Effector CD4-positive, alpha-beta T cell (primary cell): ENCODE measurements at regions not wholly inside any gene's neighbourhood (a gene's known extent, or its start where the extent isn't known, plus 50 kb on each side); places are given as distances from the start of the nearest gene placed in this dataset.

Source experiments
- DNase-seq: peaks from one replicate; pipeline ENCODE4 v3.0.0-alpha.2; 2020

DNA sequence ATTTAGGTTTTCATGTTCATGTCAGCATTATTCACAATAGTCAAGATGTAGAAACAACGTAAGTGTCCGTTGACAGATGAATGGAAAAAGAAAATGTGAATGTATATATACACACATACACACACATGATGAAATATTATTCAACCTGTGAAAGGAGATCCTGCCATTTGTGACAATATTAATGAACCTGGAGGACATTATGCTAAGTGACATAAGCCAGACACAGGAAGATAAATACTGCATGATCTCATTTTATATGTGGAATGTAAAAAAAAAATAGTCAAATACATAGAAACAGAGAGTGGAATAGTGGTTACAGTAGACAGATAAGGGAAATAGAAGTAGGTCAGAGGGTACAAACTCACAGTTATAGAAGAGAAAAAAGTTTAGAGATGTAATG, 651.1 kb upstream of the MKI67 start:
- no peak for DNase-seq

DNA sequence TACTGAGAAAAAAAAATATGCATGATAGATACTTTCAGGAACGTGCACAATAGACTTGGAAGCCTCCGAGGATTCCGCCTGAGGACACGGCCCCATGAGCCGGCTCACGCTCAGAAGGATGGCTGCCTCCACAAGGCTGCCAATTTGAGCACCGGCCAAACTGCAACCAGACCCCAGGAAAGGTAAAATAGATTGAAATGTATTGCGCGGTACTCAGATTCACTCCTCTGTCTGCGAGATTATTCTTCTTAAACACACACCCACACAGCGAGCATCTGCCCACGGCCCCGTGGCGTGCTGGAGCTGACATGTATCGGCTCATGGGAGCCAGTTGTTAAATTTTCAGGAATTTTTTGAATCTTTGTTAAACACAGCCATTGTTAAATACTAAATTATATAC, 653.2 kb upstream of the MKI67 start:
- DNase-seq = no peak

DNA sequence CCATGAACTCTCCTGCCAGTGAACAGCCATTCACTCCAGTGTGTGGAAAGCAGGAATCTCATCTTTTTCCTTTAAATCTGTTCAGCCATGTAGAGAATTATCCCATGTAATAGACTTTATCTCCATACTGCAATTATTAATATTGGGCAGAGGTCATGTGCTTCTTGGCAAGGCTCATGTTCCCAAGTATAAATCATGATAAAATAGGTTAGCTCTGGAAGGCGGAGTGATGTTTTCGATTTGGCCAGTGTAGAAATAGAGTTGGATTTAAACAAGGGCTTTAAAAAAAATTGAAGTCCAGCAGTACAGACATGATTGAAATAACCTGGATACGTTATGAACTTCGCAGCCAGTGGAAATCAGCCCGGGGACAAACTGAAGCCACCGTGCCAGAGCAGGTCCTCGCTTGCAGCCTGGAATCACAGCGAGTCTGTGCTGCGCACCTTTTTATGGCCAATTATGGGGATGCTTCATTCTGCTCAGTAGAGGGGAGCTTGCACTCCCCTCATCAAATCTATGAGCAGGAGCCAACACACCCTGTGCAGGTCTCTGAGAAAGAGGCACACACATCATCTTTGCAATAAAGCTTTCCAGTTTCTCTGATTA, 654.0 kb upstream of the MKI67 start:
- DNase-seq = no peak

DNA sequence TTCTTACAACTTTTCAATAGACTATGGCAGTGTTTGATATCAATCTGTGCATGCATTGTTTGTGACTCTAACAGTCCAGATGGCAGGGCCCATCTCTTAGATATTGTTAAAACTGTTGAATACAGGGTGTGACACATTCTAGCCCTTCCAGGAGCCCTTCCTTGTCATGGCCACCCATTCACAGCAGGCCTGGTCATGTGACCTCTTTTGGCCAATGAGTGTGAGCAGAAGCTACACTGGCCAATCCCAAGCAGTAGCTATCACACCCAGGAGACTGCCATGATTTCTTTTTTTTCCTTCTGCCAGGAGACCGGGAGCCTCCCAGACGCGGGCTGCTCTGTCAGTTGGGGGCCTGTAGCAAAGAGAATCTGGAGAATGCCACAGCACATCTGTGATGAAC, 655.4 kb upstream of the MKI67 start:
- no peak for DNase-seq

DNA sequence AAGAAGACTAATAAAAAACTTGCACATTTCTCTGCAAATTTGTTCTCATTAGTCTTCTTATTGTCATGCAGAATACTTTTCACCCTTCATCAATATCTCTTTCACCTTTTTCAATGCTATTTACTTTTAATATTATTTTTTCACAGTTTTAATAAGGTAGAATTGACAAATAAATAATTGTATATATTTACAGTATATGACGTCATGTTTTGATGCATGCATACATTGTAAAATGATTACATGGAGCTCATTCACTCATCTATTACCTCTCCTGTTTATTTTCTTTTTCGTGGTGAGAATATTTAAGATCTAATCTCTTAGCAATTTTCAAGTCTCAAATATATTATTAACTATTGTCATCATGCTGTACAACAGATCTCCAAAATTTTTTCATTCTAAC, 658.2 kb upstream of the MKI67 start:
- DNase-seq = no peak

DNA sequence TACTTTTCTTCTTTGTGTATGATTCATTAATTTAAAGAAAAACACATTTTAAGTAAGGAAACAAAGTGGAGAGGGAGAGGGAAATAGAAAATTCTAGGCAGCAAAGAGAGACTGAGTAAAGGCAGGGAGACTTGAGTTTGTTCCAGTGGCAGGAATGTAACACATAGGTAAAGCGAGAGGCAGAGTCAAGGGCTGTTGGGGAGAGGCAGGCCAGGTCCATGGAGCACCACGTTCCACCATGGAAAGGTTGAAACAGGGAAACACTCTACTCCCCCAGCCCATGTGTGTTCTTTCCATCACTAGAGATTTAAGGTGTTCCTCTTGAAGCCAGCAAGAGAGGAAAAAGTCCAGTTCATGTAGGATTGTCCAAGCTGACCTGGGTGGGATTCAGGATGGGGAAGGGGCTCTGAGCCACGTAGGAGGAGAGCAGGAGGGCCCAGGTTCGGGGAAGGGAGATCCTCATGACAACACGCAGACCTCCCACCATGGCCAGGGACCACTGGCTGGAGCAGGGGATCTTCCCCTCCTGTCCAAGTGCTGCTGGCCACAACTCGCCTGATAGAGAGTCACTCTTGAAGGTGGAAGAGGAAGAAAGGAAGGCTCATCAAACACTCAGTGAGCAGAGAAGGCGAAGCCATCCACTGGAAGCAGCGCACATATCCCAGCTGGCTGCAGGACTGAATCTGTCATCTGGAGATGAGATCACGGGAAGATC, 666.4 kb upstream of the MKI67 start:
- DNase-seq = no peak

DNA sequence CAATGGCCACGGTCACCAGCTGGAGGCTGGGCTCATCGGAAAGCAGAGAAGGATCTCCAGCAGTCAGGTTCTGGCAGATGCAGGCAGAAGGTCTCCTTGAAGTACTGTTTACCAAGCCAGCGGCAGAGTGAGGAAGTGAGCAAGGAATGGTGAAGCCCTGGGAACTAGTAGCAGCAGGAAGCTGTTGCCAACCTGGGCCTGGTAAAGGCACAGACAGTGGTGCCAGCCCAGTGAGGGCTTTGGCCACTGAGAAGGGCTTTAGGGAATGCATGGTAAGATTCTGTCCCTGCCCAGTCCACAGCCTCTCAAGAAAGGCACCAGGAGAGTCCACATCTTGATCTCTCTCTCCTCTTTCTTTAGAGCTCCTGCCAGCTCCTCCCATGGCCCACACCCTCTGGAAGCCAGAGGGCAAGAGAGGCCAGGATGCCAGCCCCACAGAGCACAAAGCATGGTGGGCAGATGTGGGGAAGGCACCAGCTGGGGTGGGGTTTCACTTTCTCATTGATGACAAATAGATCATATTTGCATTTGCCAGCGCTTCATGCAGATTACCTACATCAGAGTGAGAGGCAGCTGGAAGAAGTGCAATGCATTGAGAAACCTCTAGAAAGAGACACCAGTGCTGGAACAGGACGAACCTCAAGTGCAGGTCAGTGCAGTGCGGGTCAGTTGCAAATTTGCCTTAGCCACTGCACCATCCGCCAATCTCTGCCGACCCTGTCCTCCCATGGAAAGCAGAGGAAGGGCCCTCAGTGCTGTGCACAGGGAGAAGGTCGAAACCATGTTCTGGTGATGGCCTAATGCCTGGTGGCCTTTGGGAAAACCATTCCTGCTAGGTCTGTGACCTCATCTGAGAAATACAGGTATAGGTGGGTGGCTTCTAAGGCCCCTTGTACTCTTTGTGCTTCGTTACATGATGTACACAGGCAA, 667.8 kb upstream of the MKI67 start:
- no peak for DNase-seq

DNA sequence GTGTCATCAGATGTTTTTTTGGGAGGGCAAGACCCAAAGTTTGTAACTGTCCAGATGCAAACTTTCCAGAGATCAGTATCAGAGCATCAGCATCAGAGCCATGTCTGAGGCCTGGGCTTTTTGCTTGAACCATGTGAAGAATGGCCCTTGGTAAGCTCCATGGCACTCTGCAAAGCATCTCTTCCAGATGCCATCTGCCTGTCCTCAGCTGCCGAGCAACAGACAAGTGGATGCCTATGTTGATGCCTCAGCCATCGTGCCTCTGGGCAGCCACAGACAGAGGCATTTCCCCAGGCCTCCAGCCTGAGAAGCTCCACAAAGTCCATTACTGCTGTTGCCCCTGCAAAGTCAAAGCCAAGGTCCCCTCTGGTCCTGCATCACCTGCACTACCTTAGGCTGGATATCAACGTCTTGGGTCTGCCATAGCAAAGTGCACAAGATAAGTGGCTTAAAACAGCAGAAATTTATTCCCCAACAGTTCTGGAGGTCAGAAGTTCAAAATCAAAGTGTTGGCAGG, 670.2 kb upstream of the MKI67 start:
- no peak for DNase-seq

DNA sequence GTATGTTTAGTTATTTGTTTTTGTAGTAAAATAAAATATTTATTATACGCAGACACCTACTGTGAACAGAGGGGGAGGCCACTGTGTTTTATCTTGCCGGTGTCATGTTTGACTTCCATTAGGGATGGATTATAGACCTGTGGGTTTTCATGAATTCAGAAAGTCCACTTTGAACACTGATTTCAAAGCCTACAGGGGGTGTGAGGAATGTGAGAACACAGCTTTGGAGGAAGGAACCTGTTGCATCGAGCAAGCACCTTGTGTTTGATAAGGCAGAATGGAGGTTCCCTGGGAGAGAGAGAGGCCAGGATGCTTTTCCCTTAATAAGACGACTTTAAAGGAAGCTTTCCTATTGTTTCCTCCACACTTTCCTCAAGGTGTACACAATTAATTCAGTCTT, 665.0 kb upstream of the MGMT start:
- no peak for DNase-seq

DNA sequence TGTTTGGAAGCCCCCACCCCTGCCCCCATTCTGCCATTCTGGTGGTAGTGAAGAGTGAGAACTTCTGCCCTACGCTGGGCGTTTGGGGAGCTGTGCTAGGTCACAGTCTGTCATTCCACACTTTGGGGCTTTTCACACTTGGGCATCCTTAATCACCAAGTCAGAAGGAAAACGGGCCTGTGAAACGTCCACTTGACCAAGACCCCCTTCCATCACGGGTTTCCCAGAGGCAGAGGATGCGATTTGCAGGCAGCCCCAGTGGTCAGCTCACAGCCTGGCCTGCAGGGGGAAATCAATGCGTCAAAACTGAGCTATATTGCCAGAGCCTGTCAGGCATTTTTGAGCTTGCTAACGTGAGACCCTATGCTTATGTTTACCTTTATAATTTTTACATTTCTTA, 663.3 kb upstream of the MGMT start:
- DNase-seq = no peak

DNA sequence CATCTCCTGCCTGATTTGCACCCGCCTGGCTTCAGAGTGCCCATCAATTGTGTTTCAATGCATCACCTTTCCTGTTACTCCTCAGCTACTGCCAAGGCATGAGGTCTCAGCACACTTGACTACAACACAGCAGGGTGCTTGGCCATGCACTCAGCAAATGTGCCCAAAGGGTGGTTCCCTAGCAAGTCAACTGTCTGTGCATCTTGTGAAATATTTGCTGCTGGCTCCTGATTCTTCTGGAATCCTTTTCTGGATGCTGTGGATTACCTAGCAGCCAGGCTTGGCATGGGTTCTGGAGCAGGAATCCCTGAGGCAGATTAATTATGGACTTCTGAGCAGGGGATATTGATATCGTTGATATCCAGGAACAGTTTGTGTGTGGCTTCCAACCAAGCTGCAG, 662.6 kb upstream of the MGMT start:
- no peak for DNase-seq

DNA sequence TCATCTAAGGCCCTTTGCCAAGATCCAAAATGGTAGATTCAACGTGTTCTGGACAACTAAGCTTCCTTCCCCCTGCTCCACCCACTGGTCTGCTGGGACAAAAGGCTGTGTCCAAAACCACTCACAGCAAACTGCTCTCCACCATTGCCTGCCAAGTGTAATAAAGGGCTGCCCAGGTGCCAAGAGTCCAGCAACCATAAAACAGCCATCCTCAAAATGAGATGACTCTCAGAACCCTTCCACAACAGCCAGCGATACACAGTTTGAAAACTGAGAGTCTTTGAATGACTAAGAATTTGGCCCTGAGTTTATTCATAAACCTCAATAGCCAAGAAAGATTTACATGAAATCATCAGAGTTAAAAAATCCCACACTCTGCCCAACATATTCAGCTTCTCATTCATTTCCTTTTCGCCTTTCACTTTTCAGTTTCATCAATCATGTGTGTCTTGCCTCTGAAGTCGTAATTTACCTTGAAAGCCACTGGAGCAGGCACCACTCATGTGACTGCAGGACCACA, 658.1 kb upstream of the MGMT start:
- DNase-seq = no peak

DNA sequence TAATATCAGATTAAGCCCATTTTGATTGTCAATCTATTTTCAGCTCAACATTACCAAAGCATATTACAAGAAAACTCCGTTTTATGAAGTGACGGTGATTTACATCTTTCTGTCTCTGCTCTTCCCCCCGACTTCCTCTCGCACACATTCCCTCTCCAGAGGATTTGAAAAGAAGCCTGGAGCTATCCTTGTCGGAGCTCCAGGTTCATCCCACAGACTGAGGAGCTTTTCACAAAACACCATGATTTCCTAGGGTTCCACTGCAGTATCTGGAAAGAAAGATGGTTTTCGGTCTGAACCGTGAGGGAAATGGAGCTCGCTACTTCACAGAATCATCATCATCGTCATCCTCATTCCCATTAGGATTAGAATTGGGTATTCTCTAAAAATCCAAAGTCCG, 655.5 kb upstream of the MGMT start:
- DNase-seq = no peak

DNA sequence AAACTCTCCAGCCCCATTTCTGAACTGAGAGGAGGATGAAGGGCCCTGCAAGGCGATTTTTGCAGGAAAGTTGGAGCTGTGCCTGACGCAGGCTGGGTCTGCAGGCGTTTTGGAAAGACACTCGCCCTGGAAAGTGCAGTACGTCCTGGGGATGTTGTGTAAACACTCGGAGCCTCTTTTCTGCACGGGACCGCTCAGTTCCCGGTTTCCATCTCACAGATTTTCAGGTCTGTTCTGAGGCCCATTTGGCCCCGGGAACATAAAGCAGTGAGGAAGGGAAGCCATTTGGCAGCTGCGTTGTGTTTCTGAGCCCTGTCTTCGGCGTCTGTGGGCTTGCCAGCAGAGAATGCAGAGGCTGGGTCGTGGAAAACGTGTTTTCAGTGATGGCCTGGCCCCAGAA, 655.0 kb upstream of the MGMT start:
- no peak for DNase-seq

DNA sequence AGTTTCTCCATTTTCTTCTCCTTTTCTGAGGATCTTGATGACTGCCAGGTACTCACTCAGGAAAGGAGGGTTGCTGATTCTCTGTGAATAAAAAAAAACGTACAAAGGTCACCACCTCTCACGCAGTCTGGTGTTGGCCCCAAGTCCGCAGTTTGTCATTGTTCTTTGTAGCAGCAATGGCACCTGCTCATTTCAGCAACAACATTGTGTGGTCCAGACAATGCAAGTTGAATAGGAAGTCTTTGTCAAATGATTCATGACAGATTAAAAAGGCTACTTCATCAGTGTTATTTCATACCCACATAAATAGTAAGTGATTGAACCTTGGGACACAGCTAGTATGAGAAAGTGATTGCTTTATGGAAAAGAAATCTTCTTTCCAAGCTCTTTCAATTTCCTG, 653.5 kb upstream of the MGMT start:
- no peak for DNase-seq

DNA sequence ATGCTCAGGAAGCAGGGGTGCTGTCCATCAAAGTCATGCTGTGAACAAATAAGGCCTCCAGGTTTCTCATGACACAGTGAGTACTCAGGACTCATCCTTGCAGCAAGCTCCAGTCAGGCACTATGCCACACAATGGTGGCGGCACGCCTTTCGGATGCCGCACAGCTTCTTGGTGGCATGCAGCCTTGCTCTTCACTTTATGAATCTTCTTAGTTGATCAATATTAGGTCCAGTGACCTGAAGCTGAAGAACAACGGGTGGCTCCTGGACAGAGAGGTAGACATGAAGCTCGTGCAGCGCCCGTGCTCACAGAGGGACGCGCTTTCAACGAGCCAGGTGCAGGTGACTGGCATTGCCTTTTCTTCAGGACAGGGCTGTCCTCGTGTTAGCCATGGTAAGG, 653.0 kb upstream of the MGMT start:
- no peak for DNase-seq

DNA sequence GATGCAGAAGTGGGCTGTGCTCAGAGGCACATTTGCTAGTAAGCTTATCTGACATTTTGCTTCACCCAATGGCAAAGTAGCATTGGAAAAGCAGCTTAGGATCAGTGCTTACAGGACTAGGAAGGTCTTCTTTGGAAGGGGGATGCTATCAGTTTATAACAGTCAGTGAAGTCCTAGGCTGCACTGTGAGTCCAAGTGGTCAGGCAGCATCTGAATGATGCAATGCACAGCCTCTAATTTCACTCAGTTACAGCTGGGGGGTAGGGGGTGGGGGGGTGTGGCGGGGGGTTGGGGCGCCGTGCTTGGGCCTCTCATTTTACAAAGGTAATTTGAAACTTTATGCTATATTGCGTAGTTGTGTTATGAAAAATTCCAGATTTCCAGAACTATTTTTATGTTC, 652.3 kb upstream of the MGMT start:
- no peak for DNase-seq

DNA sequence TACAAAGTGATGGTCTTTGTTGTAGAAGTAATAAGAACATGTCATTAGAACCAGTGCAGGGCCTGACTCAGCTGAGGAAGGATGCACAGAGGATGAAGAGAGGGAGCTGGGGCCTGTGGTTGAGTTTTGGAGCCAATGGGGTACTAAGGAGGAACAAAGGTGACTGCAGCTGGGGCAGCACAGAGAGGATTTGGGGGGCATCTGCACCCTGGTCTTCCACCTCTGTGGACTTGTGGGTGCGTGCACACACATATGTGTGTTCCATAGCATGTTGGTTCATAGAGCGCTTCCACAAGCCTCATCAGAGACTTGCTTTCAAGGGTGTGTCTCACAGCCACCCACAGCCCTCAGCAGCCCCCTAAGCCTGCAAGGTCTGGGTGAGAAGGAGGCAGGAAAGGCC, 650.3 kb upstream of the MGMT start:
- DNase-seq = no peak

DNA sequence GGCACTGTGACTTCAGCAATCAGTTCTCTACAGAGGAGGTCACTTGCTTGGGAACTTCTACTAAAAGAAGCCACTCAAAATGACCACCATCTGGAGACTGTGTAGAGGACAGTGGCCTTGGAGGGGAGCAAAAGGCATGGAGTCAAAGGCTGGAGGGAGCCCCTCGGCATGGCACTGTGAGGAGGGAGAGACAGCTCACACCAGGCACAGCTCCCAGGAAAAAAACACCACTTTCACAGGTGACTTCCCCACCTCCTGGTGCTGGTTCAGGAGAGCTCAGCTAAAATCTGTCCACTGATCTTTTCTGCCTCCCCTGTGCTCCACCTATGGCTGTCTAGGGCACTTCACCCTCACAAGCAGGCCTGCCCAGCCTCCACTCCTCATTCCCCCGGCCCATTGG, 649.4 kb upstream of the MGMT start:
- DNase-seq = no peak

DNA sequence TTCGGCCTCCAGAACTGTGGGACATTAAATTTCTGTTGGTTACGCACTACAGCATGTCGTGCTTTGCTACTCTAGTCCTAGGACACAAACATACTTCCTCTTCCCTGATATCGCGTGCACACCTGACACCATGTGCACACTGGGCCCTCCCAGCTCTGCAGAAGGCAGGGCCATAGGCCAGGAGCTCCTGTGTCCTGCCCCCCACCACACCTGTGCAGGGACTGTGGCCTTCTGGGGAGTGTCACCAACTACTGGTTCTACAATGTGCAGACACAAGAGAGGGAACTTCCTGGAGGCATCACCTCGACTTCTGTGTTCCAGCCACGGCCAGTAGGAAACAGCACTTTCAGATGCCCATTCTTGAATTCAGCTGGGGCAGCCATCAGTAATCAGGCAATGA, 646.4 kb upstream of the MGMT start:
- DNase-seq = no peak

DNA sequence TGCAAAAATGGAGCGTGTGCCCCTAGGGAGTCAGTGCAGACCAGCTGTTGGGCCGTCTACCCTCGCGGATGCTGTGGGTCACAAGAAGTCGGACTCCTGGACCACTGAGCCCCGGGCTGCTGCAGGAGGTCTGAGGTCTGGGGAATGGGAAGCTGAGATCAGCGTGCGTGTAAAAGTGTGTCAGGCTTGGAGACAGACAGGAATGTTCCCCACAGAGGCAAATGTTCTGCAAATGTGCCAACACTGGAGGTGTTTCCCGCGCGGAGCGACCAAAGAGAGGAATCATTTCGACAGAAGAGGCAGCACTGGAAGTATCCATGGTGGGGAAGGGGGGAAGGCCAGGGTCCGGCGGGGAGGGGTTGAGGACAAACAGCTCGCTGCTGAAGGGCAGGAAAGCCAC, 643.8 kb upstream of the MGMT start:
- no peak for DNase-seq

DNA sequence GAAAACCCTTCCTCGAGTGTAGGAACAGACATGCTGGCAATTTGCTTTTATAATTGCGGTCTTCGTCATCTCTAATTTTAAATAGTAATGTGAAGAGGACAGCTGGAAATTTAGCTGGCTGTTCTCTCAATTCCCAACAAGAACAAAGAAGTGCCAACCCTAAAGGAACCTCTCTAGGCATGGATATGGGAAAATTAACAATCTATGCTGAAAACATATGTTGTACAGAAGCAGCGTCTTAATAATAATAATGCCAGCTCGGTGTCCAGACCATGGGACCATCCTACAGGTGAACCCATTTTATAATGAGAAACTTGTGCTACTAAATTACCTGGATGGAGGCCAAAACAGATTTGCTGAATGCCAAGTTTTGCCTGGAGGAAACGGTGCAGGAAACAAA, 641.4 kb upstream of the MGMT start:
- no peak for DNase-seq

DNA sequence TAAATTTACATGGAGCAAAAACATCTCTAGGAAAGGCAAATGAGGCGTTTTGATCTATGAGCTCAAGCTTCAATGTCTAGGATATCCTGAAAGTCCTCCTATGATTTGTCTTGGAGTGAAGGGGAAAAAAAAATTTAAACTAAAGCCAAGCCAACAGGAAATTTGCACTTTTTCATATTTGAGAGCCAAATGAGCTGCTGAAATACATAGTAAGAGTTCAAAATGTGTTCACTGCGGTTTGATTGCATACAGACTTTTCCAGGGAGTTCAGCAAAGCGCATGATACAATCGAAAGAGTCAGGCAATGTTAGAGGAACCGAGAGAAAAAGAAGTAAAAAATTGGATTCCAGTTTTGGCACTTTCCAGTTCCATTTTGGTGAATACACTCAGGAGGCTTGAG, 633.4 kb upstream of the MGMT start:
- no peak for DNase-seq

DNA sequence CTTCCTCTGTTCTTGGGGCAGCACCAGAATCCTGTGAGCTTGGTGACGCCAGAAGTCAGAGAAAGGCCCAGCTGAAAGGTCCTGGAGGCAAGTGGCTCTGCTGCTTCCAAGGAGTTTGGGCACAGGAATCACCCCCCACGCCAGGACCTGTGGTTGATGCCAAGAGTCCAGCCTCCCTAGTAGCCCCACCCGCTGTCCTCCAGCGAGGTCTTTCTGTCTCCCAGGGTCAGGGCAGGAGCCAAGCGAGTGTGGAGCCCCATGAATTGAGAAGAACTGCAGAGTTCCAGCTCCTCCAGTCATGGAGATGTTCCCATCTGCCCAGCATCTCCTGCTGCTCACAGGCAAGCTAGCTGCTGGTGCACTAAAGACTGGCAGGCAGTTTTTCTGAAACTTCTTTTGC, 631.7 kb upstream of the MGMT start:
- DNase-seq = no peak
